NCI-H2081 (cell line): ENCODE measurements at regions not wholly inside any gene's neighbourhood (a gene's known extent, or its start where the extent isn't known, plus 50 kb on each side); places are given as distances from the start of the nearest gene placed in this dataset.
"Not testable (repeated sequence)": the region's sequence is repeated elsewhere in the genome, so short reads cannot be mapped to it uniquely, and the experiment has no call there.

Experiments used
- DNase-seq, 2 experiments: peaks; one replicate each; lab custom pipeline; 2025; lab: John Stamatoyannopoulos, UW

DNA sequence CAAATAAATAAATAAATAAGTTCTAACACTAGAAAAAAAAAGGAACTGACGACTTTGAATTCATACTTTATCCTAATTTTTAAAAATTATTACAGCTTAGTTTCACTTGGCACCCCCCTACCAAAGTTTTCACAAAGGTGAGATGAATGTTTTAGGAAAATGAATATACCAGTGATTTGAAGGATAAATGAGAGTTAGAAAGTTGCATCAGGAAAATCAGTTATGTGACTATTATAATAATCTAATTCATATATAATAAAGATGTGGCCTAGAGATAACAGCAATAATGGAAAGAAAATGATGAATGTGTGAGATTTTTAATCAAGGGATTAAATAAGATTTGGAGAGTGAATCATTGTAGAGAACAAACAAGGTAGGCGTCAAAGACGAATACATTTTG lies 103.0 kb upstream of the RAP1B start:
- DNase-seq, result no peak

DNA sequence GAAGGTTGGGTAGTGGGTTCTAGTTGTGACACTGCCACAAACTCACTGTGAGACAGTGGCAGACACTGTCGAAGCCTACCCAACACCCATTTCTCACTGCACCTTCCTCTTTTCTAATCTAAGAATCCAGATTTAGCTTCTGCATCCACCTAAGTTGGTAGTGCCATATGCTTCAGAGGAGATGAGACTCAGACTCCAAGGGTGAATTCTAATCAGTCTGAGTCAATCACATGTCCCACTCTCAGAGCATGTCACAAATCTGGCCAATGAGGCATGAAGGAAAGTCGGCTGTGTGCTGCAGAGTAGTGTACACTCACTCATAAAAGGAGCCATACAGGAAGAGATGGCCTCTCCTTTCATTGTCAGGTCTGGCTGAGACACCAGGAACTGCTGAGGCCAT lies 102.1 kb upstream of the RAP1B start:
- DNase-seq, result no peak

DNA sequence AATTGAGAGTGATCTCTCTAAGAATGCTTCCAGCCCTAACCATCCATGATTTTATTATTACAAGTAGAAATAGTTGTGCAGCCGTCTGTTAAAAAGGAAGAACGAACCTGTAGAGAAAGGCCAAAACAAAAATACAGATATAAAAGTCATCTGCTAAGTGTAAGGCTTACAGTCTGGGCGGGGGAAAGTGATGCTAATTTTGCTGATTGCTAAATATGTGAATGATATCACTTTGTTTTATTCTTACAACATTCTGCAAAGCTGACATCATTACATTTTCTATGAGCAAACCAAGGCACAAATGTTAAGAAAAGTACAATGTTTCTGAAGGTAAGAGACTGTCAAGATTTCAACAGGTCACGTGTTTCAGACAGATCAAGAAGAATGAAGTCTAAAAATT lies 101.5 kb upstream of the RAP1B start:
- no peak for DNase-seq

DNA sequence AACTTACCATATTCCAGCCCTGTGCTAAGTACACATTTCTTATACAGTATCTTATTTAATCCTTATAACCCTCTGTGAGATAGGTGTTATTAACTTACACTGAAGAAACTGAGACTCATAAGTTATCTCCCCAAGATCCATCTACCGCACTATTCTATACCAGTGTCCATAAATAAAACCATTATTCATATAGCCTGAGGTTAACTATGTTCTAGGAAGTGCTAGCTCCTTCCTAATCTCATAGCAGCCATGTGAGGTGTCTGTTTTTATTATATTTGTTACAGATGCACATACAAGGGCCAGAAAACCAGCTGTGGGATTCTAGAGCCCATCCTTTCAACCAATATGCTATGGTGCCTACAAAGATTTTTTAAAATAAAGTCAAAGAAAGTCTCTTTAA lies 100.3 kb upstream of the RAP1B start:
- no peak for DNase-seq

DNA sequence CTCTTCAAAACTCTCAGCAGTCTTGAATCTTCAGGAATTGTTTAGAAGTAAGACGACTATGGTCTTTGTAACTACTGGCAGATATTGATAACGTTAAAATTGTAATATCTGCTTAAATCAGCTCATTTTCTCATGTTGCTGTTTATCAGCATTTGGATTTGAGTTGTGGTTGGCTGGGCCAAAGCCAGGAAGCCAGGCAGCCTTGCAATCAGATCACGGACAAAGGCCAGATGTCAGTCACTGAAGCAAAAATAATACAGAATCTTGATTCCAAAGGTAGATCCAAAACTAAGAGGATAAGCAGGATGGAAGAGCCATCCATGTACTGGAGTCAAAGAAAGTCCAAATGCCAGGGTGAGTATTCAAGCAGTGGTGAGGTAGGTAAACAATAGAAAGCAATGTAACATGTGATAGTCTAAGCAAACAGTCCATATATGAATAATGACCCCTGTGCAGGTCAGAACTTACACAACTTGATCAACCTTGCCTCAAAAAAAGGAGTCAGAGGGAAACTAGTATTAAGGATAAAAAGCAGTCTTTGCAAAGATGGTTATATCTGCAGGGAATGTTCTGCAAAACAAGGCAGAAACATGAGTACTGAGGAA lies 95.8 kb upstream of the RAP1B start:
- no peak for DNase-seq

DNA sequence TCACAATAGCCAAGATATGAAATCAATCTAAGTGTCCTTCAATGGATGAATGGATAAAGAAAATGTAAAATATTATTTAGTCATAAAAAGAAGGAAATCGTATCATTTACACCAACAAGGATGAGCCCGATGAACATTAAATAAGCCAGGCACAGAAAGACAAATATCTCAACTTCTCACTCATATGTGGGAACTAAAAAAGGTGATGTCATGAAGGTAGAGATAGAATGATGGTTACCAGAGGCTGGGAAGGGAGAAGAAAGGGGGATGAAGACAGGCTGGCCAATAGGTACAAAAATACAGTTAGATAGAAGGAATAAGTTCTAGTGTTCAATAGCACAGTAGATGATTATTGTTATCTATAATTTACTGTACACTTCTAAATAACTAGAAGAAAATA lies 94.9 kb upstream of the RAP1B start:
- DNase-seq, result no peak

DNA sequence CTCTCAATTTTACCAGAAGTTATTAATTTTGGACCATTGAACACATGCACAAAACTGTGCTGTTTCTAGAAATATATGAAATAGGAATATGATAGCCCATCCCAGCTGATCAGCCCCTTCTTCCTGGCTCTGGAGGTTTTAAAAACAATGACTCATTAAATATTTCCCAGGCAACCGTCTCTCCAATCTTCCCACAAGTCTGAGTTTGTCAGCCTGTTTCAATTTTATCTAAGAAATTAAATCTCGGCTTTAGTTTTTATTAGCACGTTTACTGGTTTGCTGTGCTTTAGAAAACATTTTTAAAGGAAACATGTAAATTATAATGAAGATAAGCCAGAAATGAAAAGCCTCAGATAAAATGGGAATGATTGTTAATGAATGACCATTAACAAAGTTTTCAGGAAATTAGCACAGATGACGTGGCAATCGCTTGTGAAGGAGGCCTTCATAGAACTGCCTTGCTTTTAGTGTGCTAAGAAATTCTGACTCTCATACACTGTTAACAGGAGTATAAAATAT lies 89.3 kb upstream of the RAP1B start:
- no peak for DNase-seq

DNA sequence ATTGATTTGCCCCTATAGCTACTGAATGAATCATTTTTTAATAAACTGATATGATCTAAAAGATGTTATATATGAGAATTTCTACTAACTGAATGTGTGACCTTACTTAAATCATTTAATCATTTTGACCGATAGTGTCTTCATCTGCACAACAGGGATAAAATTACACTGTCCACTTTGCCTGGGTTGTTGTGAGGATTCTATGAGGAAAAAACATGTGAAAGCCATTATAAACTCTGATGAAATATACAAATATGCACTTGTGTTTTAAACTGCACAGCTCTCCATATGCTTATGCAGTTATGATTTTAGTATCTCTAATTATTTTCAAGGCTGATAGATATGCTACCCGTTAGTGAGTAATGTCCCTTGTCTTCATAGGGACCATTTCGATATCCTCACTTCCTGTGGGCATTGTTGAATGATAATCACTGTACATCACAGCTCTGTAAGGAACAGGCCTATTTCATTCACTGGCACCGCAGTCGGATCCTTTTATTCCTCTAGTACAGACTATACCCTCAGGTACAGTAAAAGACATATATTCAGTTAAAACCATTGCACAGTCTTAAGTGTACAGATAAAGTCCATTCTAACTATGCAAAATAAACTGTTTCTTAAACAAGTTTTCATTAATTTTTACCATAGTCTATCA lies 88.7 kb upstream of the RAP1B start:
- no peak for DNase-seq

DNA sequence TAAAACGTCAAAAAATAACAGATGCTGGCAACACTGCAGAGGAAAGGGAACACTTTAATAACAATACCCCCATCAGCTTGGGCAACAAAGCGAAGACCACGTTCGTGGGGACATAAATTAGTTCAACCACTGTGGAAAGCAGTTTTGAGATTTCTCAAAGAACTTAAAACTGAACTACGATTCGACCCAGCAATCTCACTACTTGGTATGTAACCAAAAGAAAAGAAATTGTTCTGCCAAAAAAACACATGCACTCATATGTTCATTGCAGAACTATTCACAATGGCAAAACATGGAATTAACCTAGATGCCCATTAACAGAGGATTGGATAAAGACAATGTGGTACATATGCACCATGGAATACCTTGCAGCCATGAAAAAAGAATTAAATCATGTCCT lies 81.2 kb upstream of the RAP1B start:
- DNase-seq, result no peak

DNA sequence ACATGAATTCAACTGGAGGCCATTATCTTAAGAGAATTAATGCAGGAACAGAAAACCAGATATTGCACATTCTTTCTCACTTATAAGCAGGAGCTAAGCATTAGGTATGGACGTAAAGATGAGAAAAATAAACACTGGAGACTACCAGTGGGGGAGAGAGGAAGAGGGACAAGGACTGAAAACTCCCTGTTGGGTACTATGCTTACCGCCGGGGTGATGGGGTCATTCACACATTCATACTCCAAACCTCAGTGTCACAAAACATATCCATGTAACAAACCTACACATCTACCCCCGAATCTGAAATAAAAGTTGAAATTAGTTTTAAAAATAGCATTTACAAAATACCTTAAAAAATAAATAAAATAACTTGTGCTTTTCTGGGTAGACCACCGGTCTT lies 80.8 kb upstream of the RAP1B start:
- DNase-seq, result no peak

DNA sequence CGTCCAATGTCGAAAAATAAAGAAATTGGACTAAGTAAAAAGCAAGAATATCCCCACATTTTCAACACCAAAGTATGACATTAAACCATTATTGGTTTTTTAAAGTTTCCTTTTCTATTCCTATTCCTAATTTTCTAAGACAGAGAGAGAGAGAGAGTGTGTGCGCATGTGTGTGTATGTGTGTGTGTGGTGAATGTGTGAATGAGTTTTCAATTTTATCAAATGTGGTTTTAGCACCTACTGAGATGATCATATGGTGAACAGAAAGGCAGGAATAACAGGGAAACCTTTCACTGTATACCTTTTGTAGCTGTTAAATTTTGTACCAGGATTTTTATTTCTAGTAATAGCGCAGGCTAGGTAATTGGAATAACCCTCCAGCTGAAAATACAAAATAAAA lies 80.4 kb upstream of the RAP1B start:
- DNase-seq, result no peak

DNA sequence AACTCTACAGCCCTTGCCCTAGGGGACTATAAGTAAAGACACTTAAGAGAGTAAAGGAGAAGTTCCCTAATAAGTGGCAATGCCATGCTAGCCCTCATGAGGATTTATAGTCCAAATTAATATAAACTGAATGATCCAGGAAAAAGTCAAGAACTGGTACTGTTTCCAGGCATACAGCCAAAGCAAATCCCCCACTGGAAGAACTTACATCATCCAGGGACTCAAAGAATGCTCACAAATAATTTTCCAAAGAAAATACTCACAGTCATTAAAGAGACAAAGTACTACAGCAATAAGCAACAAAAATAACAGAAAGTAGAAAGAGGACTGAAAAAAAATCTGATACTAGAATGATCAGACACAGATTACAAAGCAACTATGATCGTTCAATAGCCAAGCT lies 79.7 kb upstream of the RAP1B start:
- DNase-seq, result no peak

DNA sequence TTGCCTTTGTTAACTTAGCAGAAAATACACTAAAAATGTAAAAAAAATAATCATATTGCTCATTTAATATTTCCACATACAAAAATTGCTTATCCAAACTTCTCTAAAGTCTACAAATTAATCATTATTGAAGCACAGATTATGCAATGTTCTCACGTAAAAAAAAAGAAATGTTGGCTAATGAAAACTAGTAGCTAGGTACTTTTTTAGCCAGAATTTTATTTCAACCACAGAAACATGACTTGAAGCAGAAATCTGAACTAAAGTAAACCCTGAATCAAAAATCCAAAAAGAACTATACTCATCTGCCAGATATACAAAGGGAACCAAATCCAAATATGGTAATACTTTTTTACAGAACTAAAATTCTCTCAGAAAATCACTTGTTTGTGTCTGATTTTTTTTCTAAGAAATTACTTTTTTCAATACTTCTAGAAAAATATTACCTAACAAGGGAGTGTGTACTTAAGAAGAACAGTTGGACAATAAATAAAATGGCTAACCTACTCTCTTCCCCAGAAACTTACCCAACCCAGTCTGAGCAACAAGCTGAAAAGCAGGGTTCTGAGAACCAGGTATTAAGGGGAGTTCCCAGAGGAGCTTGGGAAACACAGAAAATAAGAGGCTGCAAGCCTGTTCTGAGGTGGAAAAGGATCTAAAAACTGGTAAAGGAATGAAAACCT lies 78.4 kb upstream of the RAP1B start:
- no peak for DNase-seq

DNA sequence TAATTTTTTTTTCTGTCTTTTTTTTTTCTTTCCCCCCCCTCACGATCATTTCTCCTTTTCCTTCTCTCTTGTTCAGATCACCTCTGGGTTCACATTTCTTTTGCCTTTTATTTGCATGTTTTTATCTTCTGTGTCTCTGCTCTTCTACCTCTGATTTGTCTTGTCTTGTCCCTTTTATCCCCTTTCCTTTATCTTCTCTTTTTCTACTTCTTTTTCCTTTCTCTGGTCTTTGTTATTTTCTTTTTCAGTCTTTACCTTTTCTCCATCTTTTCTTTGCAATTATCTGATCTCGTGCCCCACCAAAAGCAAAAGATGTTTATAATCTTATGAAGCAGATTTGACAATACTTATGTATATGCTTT lies 77.8 kb upstream of the RAP1B start:
- DNase-seq, result no peak

DNA sequence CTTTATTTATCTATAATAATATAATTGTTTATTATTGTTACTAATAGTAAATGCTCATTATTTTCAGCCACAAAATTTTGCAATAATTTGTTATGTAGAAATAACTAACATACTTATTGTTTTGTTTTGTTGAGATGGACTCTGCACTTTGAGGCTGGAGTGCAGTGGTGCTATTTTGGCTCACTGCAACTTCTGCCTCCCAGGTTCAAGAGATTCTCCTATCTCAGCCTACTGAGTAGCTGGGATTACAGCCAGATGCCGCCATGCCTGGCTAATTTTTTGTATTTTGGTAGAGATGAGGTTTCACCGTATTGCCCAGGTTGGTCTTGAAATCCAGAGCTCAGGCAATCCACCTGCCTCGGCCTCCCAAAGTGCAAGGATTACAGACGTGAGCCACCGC lies 76.6 kb upstream of the RAP1B start:
- DNase-seq, result no peak

DNA sequence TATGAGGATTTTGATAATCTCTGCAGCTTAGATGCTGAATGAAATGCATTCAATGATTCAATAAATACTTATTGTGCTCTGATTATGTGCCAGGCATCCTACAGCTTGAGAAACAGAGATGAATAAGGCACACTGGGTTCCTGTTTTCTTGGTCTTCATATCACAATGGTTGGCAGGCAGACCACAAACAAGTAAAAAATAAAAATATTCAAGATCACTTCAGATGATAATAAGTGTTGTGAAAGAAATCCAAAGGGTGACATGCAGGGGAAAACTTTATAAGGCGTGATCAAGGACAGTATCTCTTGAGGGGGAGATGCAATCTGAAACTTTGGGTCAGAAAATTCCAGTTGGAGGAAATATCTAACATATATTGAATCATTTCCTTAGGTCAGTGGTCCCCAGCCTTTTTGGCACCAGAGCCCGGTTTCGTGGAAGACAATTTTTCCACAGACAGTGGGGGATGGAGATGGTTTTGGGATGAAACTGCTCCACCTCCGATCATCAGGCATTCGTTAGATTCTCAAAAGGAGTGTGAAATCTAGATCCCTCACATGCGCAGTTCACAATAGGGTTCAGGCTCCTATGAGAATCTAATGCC lies 73.7 kb upstream of the RAP1B start:
- DNase-seq, result no peak

DNA sequence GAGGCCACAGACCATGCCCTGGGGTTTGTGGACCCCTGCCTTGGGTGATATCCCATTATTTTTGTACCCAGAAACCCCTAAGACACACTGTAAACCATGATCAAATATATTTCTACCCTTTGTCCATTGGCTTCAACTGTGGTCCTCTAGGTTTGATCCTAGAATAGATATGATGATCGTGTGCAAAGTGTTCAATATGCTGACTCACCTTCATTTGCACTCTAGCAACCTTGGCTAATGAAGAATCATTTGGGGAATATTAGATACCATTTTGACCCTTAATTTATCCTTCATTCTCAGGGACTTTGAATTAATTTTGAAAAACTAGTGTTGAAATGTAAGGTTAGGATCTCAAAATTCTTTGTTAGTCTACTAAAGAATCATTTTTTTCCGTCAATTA lies 73.1 kb upstream of the RAP1B start:
- DNase-seq, result no peak

DNA sequence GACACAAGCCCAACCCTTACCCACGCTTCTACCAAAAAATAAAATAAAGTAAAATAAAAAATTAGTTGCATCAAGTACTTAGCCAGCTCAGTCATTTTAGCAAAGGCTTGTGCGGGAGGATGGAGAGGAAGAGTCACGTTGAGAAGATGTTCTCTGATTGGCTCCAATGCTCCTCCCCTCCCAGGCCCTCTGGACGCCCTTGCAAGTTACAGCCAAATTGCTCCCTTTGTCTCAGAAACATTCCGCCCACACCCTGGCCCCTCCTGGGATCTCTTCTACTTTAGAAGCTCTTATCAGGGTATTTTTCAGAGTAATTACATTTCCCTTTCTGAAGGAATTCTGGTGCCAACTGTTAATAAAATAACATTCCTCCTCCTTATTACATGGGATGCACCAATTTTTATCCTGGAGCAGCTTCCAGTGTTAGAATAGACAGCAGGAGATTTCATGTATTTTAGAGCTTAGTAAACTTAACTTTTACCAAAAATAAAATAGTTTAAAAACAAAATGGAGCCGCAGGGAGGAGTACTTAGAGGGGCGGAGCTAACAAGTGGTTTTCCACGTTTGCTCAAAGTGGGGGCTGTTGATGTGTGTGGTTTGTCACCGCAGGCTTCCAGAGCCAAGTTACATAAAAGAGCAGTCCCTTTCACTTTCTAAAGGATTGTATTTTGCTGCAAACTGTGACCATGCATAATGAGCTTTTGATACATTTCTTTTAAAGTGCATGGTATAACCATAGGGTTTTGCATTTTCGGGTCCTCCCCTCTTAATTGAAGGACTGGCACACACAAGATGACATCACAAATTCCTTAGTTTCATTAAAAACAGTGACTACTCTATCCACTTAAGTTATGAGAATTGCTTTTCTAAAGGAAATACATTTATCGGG lies 71.7 kb upstream of the RAP1B start:
- DNase-seq, result no peak

DNA sequence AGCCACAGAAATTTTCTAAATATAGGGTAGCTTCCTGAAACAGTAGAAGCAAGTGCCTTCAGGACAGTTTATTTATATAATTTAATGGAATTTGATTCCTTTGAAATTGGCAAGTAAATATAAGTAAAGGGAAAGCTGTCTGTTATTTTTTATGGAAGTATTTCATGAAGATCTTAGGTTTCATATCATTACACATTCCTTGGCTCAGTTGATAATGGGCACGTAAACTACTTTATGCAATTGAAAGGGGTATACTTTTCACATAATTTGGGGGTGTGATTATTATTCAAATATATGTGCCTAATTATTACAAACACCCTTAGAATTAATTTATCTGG lies 71.1 kb upstream of the RAP1B start:
- no peak for DNase-seq

DNA sequence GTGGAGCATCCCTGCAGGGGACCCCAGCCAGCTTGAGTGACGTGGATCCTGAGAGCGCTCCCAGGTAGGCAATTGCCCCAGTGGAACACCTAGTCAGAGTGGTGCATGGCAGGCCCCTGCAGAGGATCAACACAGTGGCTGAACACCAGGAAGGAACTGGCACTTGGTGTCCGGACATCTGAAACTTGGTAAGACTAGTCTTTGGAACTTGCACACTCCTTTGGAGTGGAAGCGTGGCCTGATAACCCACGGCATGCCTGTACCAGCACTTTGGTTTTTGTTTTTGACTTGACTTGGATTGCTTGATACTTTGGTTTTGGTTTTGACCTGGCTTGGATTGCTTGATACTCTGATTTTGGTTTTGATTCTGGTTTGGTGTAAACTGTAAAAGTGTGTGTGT lies 69.9 kb upstream of the RAP1B start:
- not testable (repeated sequence) for DNase-seq

DNA sequence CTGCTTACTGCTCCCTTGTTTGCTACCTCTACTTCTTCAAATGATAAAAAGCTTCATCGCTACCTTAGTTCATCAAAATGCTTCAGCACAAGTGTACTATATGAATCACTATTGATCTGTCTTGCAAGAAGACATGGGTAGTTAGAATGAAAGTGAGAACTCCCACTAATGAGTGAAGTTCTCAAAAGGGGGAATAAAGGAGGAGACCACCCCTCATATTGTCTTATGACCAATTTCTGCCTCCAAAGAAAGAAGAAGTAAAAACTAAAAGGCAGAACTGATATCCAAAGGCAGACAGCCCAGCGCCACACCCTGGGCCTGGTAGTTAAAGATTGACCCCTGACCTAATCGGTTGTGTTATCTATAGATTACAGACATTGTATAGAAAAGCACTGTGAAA lies 63.4 kb upstream of the RAP1B start:
- DNase-seq, result not testable (repeated sequence)

DNA sequence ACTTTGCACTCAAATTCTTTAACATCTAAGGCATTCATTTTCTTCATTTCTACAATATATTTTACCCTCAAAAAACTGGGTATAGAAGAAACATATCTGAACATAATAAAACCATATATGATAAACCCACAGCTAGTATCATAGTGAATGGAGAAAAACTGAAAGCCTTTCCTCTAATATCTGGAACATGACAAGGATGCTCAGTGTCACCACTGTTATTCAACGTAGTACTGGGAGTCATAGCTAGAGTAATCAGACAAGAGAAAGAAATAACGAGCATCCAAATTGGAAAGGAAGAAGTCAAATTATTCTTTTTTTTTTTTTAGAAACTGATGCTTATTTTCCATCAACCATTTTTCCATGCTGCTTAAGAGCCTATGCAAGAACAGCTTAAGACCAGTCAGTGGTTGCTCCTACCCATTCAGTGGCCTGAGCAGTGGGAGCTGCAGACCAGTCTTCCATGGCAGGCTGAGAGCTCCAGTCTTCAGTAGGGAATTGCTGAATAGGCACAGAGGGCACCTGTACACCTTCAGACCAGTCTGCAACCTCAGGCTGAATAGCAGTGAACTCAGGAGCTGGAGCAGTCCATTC lies 58.0 kb upstream of the RAP1B start:
- not testable (repeated sequence) for DNase-seq
